GM12878 (cell line): ENCODE measurements at regions not wholly inside any gene's neighbourhood (a gene's known extent, or its start where the extent isn't known, plus 50 kb on each side); places are given as distances from the start of the nearest gene placed in this dataset.

Experiments
- ATAC-seq: fragments of 200-7000 bp; cut with Tn5 transposase; 3 replicates; pipeline ENCODE4 v1.9.1; 2020; ENCODE audit warnings: mild to moderate bottlenecking, moderate library complexity
- BruUV-seq: library from RNA; stranded (reverse); fragments of 400-500 nt; replicated peaks from 2 replicates; lab custom pipeline; 2021; lab: Mats Ljungman, UMichigan
- CTCF ChIA-PET: fragments of 300-600 bp; sonication (Branson Sonifier 250); formaldehyde crosslinking; extraction: SDS; loops from one replicate; lab custom pipeline; 2021; ENCODE audit warnings: inconsistent platforms; lab: Yijun Ruan, JAX
- POLR2A ChIA-PET: fragments of 350-600 bp; formaldehyde crosslinking; extraction: SDS; loops from one replicate; lab custom pipeline; 2021; ENCODE audit warnings: inconsistent platforms; lab: Charles Lee
- RAD21 ChIA-PET: fragments of 300-600 bp; sonication (Branson Sonifier 250); formaldehyde crosslinking; loops from one replicate; lab custom pipeline; 2023; ENCODE audit warnings: antibody characterized with exemption; ENCODE audit not compliant: unreplicated experiment; lab: Charles Lee
- SMC1A ChIA-PET: fragments of 300-600 bp; sonication (Branson Sonifier 250); formaldehyde crosslinking; loops from one replicate; lab custom pipeline; 2023; ENCODE audit not compliant: unreplicated experiment, uncharacterized antibody; lab: Charles Lee
- DNase-seq: peaks from one replicate; pipeline ENCODE4 v3.0.0-alpha.2; 2011; ENCODE audit warnings: low read depth, low spot score
- FAIRE-seq: peaks from 3 replicates; lab custom pipeline; 2011; peaks lifted over from hg19 to GRCh38; lab: Jason Lieb, UNC
- H2AFZ ChIP-seq: 2 replicates; pipeline ENCODE4 v1.6.0; 2011; ENCODE audit warnings: low read depth, low read length, control low read depth; ENCODE audit not compliant: control insufficient read depth
- H3K27ac ChIP-seq: 2 replicates; pipeline ENCODE4 v1.5.1; 2011; ENCODE audit warnings: control low read depth; ENCODE audit not compliant: control insufficient read depth, insufficient read depth
- H3K27me3 ChIP-seq, 2 experiments: replicated peaks in 1 of 2; 2 replicates each; pipeline versions ENCODE4 v1.6.0 to v1.6.1; 2011; ENCODE audit warnings: low read length in 1 of 2; ENCODE audit not compliant: control insufficient read depth in 2 of 2, insufficient read depth in 2 of 2
- H3K36me3 ChIP-seq, 2 experiments: 2 replicates each; pipeline ENCODE4 v1.5.1; 2011; ENCODE audit warnings: low read length in 1 of 2; ENCODE audit not compliant: control insufficient read depth in 2 of 2, insufficient read depth in 2 of 2
- H3K4me1 ChIP-seq: 2 replicates; pipeline ENCODE4 v1.6.1; 2011; ENCODE audit warnings: mild to moderate bottlenecking, low read length, moderate library complexity, mixed read lengths; ENCODE audit not compliant: control insufficient read depth, insufficient read depth
- H3K4me2 ChIP-seq: 2 replicates; pipeline ENCODE4 v1.6.0; 2011; ENCODE audit warnings: control low read depth; ENCODE audit not compliant: control insufficient read depth, insufficient read depth
- H3K4me3 ChIP-seq: fragments of 200-600 bp; sonication (generic); 2 replicates; pipeline ENCODE4 v1.5.1; 2016
- H3K79me2 ChIP-seq: 2 replicates; pipeline ENCODE4 v1.6.0; 2011; ENCODE audit warnings: low read length; ENCODE audit not compliant: control insufficient read depth, insufficient read depth
- H3K9ac ChIP-seq: 2 replicates; pipeline ENCODE4 v1.8.0; 2011; ENCODE audit warnings: low read length, control low read depth, mixed read lengths; ENCODE audit not compliant: control insufficient read depth, insufficient read depth
- H3K9me3 ChIP-seq: replicated peaks from 3 replicates; pipeline ENCODE4 v1.5.1; 2011; ENCODE audit warnings: mild to moderate bottlenecking, low read length; ENCODE audit not compliant: control insufficient read depth, insufficient read depth
- H4K20me1 ChIP-seq: 2 replicates; pipeline ENCODE4 v1.6.0; 2011; ENCODE audit not compliant: control insufficient read depth, insufficient read depth
- ATF2 ChIP-seq: IDR thresholded peaks from 2 replicates; pipeline ENCODE4 v1.6.1; 2012; ENCODE audit warnings: low read length, inconsistent platforms
- ATF3 ChIP-seq: IDR thresholded peaks from 2 replicates; pipeline ENCODE4 v1.6.1; 2011; ENCODE audit warnings: low read depth, mild to moderate bottlenecking, low read length, moderate library complexity, borderline replicate concordance; ENCODE audit errors: extremely low read depth
- CBFB ChIP-seq: IDR thresholded peaks from 2 replicates; pipeline ENCODE4 v1.6.1; 2016; ENCODE audit warnings: antibody characterized with exemption, low read depth
- CBX5 ChIP-seq: sonication (generic); IDR thresholded peaks from 2 replicates; pipeline ENCODE4 v1.6.1; 2016; ENCODE audit warnings: low read depth, moderate library complexity, mild to moderate bottlenecking, inconsistent platforms
- E2F4 ChIP-seq: IDR thresholded peaks from 2 replicates; pipeline ENCODE4 v1.6.1; 2012; ENCODE audit warnings: low read depth, low read length, improper control_type of control experiment
- EGR1 ChIP-seq, 2 experiments: IDR thresholded peaks; 1 replicate in 1 of 2; 2 replicates in 1 of 2; pipeline ENCODE4 v1.6.1; 2011 to 2012; ENCODE audit warnings: low read depth in 2 of 2, low read length in 2 of 2, borderline replicate concordance in 1 of 2, mild to moderate bottlenecking in 1 of 2, moderate library complexity in 1 of 2
- ELK1 ChIP-seq: IDR thresholded peaks from 2 replicates; pipeline ENCODE4 v1.6.1; 2012; ENCODE audit warnings: low read depth, low read length, improper control_type of control experiment
- HDAC2 ChIP-seq: fragments of 200-600 bp; sonication (generic); IDR thresholded peaks from 2 replicates; pipeline ENCODE4 v1.6.1; 2017
- NBN ChIP-seq: fragments of 450-650 bp; IDR thresholded peaks from 2 replicates; pipeline ENCODE4 v1.6.1; 2016
- NFXL1 ChIP-seq: fragments of 450-650 bp; IDR thresholded peaks from 2 replicates; pipeline ENCODE4 v1.6.1; 2017; ENCODE audit warnings: antibody characterized with exemption, mild to moderate bottlenecking, borderline replicate concordance
- SMAD1 ChIP-seq: fragments of 450-650 bp; IDR thresholded peaks from 2 replicates; pipeline ENCODE4 v1.6.1; 2018; ENCODE audit warnings: mild to moderate bottlenecking, low read depth; ENCODE audit not compliant: partially characterized antibody
- SREBF2 ChIP-seq: IDR thresholded peaks from 2 replicates; pipeline ENCODE4 v1.6.1; 2012; ENCODE audit warnings: mild to moderate bottlenecking, low read length
- SUPT20H ChIP-seq: IDR thresholded peaks from 2 replicates; pipeline ENCODE4 v1.6.1; 2011; ENCODE audit warnings: low read depth, mild to moderate bottlenecking, low read length, moderate library complexity, borderline replicate concordance; ENCODE audit not compliant: control insufficient read depth
- TAF1 ChIP-seq: IDR thresholded peaks from 2 replicates; pipeline ENCODE4 v1.6.1; 2011; ENCODE audit warnings: mild to moderate bottlenecking, low read depth, low read length, borderline replicate concordance
- USF1 ChIP-seq: IDR thresholded peaks from 2 replicates; pipeline ENCODE4 v1.6.1; 2011; ENCODE audit warnings: borderline replicate concordance, low read depth, mild to moderate bottlenecking, moderate library complexity, mixed read lengths, low read length; ENCODE audit not compliant: insufficient read depth; ENCODE audit errors: extremely low read length
- ZSCAN29 ChIP-seq: fragments of 450-650 bp; IDR thresholded peaks from 2 replicates; pipeline ENCODE4 v1.6.1; 2017; ENCODE audit warnings: mild to moderate bottlenecking, moderate library complexity
- WGBS: methylation state at CpG from one replicate; pipeline ENCODE4 v1.1.6; 2016; ENCODE audit warnings: low lambda C conversion rate; ENCODE audit not compliant: insufficient replicate concordance, insufficient coverage; ENCODE audit errors: missing lambda C conversion rate; 5-methylcytosine and 5-hydroxymethylcytosine counted together
- in situ Hi-C: fragments of 300-500 bp; cut with MboI; formaldehyde crosslinking; loops from 9 replicates; pipeline ENCODE4 v1.14.3; 2018; ENCODE audit warnings: mixed read lengths
- intact Hi-C: fragments of 100-400 bp; cut with micrococcal nuclease; formaldehyde crosslinking; loops from one replicate; pipeline ENCODE4 v1.14.2; 2022; ENCODE audit not compliant: unreplicated experiment

- no peak for TF ChIP-seq USF1
Measured at GRCh38 chr4:124017185-124017785, 620.7 kb downstream of the SPRY1 start (continued).

GRCh38 chr4:124018383-124019317 lies 622.1 kb downstream of the SPRY1 start:
- SMC1A ChIA-PET: no interaction called here
- RAD21 ChIA-PET: no interaction called here
- Histone ChIP-seq H3K27ac (peak overlapping the region; percentile 38), H3K9ac (peak overlapping the region; percentile 0; the same call in 1 of the 2 replicates), H3K4me2 (peak overlapping the region; percentile 70), H3K27me3 (no peaks in the 10 kb centered on the region), H3K4me1 (0 out of 2 replicates have a peak, but pooled peaks cover 4% of the 10 kb centered on the region), H2AFZ (peak overlapping the region; percentile 77), H3K36me3 (no peaks in the 10 kb centered on the region), H3K79me2 (no peaks in the 10 kb centered on the region), H3K4me3 (peak overlapping the region; percentile 35; the same call in 1 of the 2 replicates), H3K9me3 (no peaks in the 10 kb centered on the region), H4K20me1 (no peaks in the 10 kb centered on the region)
- POLR2A ChIA-PET: no interaction called here
- WGBS: 10% methylated on average over 7 of the region's 7 CpGs
- FAIRE-seq (peak; percentile 89), DNase-seq (peak; percentile 33), ATAC-seq (peak; percentile 97)
- in situ Hi-C loops: no loop called here
- intact Hi-C loops: no loop called here
- CTCF ChIA-PET: no interaction called here
- no TSS peak for BruUV-seq
- TF ChIP-seq CBFB (no peak), ATF2 (peak; percentile 63; the same call in 1 of the 2 replicates), CBX5 (0 out of 2 replicates have a peak, but pooled peaks have one; percentile 22), ZSCAN29 (no peak), TAF1 (no peak), SUPT20H (no peak), SREBF2 (no peak), EGR1 (IDR thresholded peaks at IDR 0.05; ENCODE audit: borderline replicate concordance in 1 of 2, low read depth in 2 of 2, low read length in 2 of 2) (0 out of 3 replicates have a peak, but pooled peaks of 1 of the 2 experiments have one; percentile 24), ATF3 (no peak), SMAD1 (no peak), NFXL1 (no peak), HDAC2 (no peak), E2F4 (no peak), NBN (no peak), ELK1 (no peak)
